GM12872 (cell line): ENCODE measurements at regions not wholly inside any gene's neighbourhood (a gene's known extent, or its start where the extent isn't known, plus 50 kb on each side); places are given as distances from the start of the nearest gene placed in this dataset.

Source experiments
- TF ChIP-seq, protein P1 (sequence below): IDR thresholded peaks from 3 replicates; pipeline ENCODE4 v1.5.1; 2011; ENCODE audit warnings: low read depth, mild to moderate bottlenecking, low read length, moderate library complexity; ENCODE audit not compliant: insufficient read depth

DNA sequence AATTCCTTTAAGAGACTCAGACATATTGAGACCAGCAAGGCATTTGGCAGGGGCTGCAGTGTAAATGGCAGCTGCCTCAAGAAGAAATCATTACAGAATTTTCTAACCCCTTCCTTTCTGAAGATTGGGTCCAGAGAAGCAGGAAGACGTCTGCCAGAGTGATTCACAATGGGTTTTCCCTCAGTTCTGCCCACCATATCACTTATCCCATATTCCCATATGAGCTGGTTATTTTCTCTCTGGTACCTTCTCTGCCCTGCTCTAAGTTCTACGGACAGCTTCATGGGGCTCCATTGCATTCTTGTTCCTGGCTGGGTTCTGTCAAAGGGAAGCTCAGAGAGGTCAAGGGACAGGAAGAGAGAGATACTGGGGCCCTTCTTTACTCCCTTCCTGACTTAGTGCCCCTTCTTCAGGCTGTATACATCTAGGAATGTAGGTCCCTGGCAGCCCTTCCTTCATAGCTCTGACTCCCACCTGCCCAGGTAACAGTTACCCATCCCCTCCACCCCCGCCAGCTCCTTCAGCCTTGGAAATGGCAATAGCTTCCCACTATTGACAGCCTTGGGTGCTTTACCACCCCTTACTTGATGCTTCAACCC is 420.6 kb upstream of the DAB1 start:
- TF ChIP-seq, protein P1, sequence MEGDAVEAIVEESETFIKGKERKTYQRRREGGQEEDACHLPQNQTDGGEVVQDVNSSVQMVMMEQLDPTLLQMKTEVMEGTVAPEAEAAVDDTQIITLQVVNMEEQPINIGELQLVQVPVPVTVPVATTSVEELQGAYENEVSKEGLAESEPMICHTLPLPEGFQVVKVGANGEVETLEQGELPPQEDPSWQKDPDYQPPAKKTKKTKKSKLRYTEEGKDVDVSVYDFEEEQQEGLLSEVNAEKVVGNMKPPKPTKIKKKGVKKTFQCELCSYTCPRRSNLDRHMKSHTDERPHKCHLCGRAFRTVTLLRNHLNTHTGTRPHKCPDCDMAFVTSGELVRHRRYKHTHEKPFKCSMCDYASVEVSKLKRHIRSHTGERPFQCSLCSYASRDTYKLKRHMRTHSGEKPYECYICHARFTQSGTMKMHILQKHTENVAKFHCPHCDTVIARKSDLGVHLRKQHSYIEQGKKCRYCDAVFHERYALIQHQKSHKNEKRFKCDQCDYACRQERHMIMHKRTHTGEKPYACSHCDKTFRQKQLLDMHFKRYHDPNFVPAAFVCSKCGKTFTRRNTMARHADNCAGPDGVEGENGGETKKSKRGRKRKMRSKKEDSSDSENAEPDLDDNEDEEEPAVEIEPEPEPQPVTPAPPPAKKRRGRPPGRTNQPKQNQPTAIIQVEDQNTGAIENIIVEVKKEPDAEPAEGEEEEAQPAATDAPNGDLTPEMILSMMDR, result no peak

DNA sequence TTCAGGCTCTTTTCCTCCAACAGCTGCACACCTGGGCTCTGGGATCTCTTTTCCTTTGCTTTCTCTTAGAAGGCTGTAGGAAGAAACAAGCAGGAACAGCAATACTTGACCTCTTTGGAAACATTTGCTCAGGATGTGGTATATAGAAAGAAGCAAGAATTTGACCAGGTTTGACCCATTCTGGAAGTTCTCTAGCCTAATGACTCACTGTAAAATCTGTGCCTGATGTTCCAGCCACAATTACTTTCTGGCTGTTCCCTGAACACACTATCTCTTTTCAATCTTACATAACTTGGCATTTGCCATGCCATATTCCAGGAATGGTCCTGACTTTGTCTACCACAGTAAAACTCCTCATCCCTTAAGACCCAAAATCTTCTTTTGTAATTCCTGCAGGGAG is 419.9 kb upstream of the DAB1 start:
- TF ChIP-seq, protein P1, result no peak

DNA sequence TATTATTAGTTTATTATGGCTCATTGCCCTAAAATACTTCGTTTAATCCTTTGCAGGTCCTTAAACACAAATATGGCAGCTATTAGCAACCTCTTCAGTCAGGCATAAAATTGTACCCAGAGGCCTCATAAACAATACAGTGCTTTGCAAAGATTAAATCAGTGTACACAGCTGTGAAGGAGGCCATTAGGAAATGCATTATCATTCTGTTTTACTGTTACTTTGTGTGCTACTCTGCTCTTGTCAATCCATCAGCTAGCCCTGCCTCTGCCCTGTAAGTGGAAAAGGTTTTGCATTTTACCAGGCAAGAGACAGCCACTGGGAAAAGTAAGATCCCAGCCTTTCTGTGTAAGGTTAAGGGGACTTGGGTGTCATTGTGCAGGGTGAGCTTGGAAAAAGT is 415.7 kb upstream of the DAB1 start:
- TF ChIP-seq, protein P1, result no peak

DNA sequence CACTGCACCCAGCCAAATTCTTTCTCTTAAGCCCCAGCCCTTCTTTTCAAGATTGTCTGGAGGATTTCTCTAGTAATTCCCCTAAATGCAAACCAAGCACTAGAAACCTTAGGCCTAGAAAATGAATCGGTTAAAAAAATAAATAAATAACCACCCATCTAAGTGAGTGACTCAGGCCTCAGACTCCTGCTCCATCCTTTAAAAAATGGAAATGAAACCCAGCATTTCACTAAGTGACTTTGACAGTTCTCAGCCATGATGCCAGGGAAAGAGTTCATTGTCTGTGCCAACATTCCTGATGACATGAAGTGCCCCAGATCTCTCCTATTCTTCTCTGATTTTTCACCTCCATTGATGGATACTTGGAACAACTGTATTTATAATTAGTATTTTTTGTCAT is 415.2 kb upstream of the DAB1 start:
- TF ChIP-seq, protein P1, result no peak

DNA sequence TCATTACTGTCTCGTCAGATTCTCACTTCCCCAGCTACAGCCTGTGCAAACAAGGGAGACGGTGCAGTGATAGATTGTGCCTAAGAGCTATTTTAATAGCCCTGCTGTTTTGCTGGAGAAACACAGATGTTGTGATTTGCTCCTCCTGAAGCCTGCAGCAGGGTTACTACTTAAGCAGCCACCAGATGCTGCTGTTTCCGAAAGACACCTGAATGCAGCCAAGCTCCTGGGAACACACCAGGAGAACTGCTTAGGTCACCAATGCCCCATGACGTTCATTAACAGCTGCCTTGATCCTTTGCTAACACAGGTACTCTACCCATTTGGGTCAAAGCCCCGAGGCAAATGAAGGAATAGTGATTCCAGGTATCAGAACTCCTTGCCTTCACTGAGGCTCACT is 411.8 kb upstream of the DAB1 start:
- TF ChIP-seq, protein P1, result no peak

DNA sequence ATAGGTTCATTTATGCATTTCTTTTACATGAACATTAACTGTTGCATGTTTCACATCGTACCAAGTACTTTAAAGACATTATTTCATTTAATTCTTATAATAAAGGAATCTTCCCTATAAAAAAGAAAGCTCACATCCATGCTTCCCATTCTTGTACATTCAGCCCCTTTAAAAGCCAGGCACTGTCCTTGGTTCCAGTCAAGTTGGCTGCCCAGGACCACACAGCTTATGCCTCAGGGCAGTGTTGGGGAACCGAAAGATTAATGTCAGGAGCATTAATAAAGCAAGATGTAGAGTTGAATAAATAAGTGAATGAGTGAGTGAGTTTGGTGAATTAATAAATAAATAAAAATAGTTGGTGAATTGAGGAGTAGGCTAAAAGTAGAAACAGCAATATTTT is 409.4 kb upstream of the DAB1 start:
- TF ChIP-seq, protein P1, result no peak

DNA sequence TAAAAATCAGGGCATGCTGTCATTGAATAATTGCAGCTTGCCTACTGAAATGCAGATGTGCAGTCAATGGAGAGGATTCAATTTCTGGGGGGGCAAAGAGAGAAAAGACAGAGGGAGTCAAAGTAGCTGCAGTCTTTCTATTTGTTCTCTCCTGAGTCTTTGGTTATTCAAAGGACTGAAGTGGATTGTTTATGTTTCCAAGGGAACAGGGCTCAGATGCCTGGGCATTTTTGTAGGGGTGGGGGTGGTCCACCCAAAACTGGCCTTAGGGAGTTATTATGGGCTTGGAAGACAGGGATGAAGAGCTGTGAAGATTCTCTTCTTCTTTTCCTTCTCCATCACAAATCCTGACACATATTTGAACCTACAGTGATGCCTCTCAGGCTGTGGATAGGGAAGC is 408.8 kb upstream of the DAB1 start:
- TF ChIP-seq, protein P1, result no peak
